Pulmonary artery endothelial cell (primary cell): ENCODE measurements at regions not wholly inside any gene's neighbourhood (a gene's known extent, or its start where the extent isn't known, plus 50 kb on each side); places are given as distances from the start of the nearest gene placed in this dataset.

Source experiments
- DNase-seq: peaks from one replicate; pipeline ENCODE4 v3.0.0-alpha.2; 2011; ENCODE audit warnings: low read depth, low spot score

- DNase-seq, result no peak
Observed at GRCh38 chr20:39596554-39596953, 634.4 kb downstream of the DHX35 start.

GRCh38 chr20:39592371-39592770 lies 630.2 kb downstream of the DHX35 start:
- DNase-seq, result no peak

- DNase-seq, result no peak
Observed at GRCh38 chr20:39588148-39588757, 626.1 kb downstream of the DHX35 start.

GRCh38 chr20:39581034-39581433 lies 618.9 kb downstream of the DHX35 start:
- DNase-seq, result no peak

- DNase-seq, result no peak
Observed at GRCh38 chr20:39576771-39577170, 614.6 kb downstream of the DHX35 start.

- DNase-seq, result no peak
Observed at GRCh38 chr20:39574061-39574460, 611.9 kb downstream of the DHX35 start.

- no peak for DNase-seq
Observed at GRCh38 chr20:39571171-39571570, 609.0 kb downstream of the DHX35 start.

- no peak for DNase-seq
Observed at GRCh38 chr20:39568109-39568508, 606.0 kb downstream of the DHX35 start.

GRCh38 chr20:39563349-39563748 lies 601.2 kb downstream of the DHX35 start:
- no peak for DNase-seq

GRCh38 chr20:39554341-39554740 lies 592.2 kb downstream of the DHX35 start:
- no peak for DNase-seq

GRCh38 chr20:39553120-39553519 lies 591.0 kb downstream of the DHX35 start:
- DNase-seq, result no peak

GRCh38 chr20:39549733-39550132 lies 587.6 kb downstream of the DHX35 start:
- DNase-seq, result no peak

- no peak for DNase-seq
Observed at GRCh38 chr20:39547546-39548408, 585.6 kb downstream of the DHX35 start.

GRCh38 chr20:39541136-39541803 lies 579.1 kb downstream of the DHX35 start:
- no peak for DNase-seq

GRCh38 chr20:39538317-39538716 lies 576.2 kb downstream of the DHX35 start:
- DNase-seq, result no peak

- no peak for DNase-seq
Observed at GRCh38 chr20:39535301-39535700, 573.2 kb downstream of the DHX35 start.

GRCh38 chr20:39534846-39535245 lies 572.7 kb downstream of the DHX35 start:
- no peak for DNase-seq

GRCh38 chr20:39533858-39534257 lies 571.7 kb downstream of the DHX35 start:
- DNase-seq, result no peak

- DNase-seq, result no peak
Observed at GRCh38 chr20:39532205-39532604, 570.1 kb downstream of the DHX35 start.

- no peak for DNase-seq
Observed at GRCh38 chr20:39528436-39528835, 566.3 kb downstream of the DHX35 start.

- DNase-seq, result no peak
Observed at GRCh38 chr20:39524371-39524911, 562.3 kb downstream of the DHX35 start.

- no peak for DNase-seq
Observed at GRCh38 chr20:39523405-39523804, 561.3 kb downstream of the DHX35 start.
